ENCODE measurements at regions not wholly inside any gene's neighbourhood (a gene's known extent, or its start where the extent isn't known, plus 50 kb on each side); places are given as distances from the start of the nearest gene placed in this dataset.

DNA sequence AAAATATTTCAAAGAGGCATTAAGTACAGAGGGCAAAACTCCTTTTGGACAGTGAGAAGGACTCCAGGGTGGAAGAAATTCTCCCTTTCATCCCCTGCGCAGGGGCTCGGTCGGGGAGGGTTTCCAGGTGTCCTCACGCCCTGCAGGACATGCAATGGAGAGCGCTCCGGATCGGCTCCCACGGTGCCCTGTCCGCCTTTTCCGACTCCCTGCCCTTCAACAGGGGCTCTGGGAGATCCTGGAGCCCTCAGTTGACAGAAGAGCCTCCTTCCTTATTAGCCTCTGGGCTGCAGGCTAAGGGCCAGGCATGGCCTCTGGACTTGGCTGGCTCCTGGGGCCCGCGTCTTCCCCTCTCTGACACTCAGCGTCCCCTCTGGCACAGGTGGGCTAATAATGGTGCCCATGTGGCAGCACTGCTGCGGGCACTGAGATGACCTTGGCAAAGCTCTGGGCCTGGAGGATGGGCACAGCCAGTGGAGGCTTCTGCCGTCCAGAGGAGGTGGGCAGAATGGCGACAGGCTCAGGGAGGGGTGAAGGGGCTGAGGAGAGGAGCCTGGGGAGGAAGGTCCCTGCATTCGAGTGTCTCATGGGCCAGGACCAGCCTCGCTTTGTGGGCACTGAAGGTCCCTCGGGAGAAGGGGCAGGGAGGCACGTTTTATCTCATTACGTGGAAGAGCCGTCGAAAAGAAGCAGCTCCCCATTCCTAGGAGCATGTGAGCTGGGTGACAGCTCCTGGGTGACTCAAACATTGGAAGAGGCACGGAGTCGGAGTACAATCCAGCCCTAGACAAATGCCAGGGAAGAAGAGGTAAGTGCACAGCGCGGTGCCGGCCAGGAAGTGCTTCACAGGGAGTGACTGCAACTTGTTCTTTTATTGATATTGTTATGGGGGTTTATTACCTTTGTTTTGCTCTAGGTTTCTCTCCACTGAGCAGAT is 161.7 kb downstream of the IRF8 start:
- no peak for DNase-seq (ENCODE audit: low spot score)

DNA sequence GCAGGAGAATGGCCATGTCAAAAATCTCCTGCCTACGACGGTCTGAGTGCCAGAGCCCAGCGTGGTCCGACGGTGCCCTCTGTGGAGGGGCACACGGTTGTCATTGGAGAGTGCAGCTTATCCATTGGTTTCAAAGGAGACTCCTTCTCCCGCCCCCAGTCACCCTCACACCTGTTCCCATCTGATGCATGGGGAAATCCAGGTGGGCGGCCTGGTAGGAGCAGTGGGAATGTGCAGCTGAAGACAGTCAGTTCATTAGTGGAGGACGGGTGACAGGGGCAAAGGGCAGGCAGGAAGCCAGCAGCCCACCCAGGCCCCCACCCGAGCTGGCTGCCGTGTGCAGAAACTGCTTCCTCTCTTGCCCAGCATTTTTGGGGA is 162.3 kb downstream of the IRF8 start:
- DNase-seq (ENCODE audit: low spot score) = no peak

DNA sequence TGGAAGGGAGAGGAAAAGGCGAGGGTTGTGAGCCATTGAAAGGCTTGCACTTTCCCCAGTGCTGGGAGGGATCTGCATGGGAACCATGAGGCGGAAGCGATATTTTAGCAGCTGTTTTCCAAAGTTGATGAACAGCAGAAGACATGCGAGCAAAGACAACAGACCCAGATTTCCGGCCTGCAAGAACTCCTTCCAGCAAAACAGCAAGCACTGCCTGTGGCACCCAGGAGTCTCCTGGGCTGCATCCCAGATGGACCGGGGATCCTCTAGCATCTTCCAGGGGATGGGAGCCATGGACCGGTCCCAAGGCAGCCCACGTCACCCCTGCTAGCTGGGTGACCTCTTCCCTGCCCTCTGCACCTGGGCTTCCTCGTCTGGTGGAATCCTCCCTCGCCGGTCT is 162.8 kb downstream of the IRF8 start:
- DNase-seq (ENCODE audit: low spot score) = no peak

DNA sequence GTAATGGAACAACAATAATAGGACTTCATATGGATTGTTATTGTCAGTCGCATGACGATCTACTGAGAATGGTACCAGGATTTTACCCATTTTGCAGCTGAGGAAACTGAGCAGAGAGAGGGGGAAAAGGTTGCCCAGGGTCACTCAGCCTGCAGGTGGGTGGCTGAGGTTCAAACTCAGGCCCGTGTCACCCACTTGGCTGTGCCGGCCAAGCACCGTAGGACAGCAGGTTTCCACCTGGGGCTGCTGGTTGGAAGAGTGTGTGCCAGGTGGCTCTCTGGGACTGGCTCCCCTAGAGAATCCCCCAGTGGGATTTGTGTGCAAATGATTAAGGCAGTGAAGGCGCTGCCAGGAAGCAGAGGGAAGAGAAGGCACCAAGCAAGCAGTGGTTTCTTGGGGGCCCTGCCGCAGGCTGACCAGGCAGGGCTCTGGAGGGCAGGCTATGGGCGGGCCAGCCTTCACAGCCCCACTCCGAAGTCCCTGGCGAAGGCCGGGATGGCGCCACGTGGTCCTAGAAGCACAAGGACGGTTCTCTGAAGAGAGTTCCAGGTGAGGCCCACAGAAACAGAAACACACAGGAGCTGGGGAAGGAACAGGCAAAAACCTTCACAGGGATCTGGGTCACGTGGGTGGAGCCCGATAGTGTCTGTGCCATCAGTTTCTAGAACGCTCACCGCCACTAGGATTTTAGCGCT is 163.5 kb downstream of the IRF8 start:
- no peak for DNase-seq (ENCODE audit: low spot score)

DNA sequence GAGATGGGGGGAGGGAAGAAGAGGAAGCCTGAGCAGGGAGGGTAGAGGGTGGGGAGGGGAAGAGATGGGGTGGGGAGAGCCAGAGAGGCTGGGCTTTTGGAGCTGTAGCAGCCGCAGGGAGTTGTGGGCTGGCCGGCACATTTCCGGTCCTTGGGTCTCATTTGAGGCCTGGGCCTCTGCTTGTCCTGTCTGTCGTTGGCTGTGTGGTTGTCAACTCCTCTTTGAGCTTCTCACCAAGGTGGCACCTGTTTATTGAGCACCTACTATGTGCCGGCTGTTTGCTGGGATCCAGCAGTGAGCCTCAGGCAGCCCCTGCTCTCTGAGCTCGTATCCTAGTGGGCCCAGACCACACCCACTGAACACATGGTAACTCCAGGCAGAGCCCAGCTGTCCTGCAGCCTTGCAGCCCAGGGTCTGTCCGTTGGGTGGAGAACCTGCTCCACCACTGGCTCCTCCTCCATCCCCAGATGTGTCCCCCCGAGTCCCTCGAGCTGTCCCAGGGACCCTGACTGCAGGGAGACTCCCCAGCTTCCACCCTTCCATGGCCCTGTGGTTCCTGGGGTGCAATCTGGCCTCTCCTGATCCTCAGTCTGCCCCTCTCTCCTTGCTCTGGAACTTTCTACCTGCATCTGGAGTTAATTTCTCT is 164.9 kb downstream of the IRF8 start:
- DNase-seq (ENCODE audit: low spot score) = no peak

DNA sequence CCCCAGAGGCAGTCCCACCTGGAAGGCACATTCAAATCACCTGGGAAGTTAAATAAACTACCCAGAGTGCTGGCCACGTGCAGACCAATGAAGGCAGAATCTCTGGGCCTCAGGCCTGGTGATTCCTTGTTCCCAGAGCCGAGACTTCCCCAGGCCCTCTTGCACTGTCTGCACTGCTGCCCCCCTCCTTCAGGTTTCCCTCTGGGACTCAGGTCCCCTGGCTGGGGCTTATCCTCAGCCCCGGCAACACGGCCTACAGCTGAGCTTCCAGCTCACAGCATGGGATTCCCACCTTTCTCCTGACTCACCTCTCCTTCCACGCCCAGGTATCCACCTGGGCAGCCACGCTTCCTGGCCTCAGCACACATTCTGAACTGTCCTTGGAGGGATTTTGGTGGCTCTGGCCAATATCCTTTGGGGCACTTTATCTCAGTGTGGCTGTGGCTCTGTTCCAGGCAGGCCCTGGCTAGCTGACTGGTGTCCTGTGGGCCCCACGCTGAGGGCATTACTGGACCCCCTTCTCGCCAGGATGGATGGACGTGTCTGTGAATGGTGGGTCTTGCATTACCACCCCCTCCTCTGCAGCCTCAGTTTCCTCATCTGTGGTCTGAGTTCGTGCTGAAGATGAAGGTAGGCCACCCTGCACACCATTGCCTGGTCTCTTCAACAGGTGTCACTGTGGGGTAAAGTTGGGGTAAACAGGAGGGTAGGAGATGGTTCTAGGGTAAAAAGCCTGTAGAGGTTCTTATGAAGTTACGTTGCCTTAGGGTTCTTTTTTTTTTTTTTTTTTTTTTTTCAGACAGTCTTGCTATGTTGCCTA is 165.7 kb downstream of the IRF8 start:
- DNase-seq (ENCODE audit: low spot score) = no peak

DNA sequence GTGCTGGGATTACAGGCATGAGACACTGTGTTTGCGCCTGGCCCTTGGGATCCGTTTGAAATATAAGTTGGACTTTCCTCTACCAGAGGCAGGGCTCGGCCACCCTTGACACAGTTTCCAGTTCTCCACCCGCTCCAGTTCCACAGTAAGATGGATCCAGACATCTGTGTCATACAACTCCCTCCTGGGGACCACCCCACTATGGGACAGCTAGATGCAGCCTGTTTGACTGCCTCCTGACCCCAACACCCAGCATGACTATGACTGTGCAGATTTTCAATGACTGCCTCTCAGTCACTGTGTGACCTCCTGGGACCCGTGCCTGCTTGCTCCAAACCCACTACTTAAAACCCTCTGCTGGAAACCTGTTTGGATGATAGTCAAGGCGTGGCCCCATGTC is 166.7 kb downstream of the IRF8 start:
- DNase-seq (ENCODE audit: low spot score) = no peak

DNA sequence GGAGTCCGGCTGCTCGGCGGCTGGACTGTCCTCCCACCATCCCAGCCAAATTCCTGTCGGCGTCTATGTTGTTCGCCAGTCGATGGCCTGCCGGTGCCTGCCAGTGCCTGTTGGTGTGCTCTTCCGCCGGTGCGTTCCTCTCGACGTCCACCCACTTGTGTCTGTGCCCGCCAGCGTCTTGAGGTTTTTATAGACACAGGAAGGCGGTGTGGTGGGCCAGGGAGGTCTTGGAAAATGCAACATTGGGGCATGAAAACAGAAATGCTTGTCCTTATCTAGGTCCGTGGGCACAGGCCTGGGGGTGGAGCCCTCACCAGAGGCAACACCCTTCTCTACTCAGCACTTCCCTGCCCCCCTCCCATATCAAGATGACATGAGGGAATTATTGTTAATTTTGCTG is 167.8 kb downstream of the IRF8 start:
- no peak for DNase-seq (ENCODE audit: low spot score)

DNA sequence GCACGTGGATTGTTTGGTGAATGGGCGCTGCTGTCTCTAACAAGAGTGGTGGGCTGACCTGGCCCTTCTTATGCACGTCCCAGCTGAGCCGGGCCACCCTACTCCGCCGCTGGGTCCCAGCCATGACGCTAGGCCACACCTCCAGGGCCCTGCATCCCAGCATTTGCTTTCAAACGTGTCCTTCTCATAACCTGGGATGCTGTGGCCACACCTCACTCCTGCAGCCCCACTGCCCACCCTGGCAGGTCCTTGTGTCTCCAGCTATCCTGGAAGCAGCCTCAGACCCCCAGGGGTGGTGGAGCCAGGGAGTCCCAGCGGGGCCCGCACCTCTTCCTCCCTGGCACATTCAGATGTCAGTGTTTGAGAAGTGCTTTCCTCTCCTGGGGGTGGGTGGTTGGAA is 168.6 kb downstream of the IRF8 start:
- no peak for DNase-seq (ENCODE audit: low spot score)

DNA sequence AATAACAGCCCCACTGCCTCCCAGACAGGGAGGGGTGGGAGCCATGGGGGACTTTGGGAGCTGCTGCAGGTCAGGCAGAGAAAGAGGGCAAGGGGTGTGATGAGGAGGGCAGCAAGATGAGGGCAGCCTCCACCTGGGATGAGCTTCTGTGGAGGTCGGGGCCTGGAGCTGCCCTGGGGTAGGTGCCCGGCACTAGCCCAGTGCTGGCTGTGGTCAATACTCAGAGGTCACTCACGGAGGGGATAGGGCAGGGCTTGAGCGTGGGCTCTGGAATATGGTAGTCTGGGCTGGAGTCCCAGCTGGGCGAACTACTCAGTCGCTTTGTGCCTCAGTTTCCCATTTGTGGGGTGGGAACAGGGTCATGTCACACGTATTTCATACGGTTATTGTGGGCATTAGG is 169.0 kb downstream of the IRF8 start:
- DNase-seq (ENCODE audit: low spot score) = no peak

DNA sequence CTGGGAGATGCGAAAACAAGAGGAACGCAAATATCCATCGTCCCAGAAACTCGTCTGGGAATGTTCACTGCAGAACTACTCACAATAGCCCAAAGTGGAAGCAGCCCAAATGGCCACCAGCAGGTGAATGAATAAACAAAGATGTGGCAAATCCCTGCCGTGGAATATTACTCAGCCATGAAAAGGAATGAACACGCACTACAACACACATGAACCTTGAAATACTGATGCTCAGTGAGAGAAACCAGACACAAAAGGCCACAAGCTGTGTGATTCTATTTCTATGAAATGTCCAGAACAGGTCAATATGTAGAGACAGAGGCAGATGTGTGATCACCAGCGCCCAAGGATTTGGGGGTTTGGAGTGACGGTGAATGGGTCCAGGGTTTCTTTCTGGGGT is 169.8 kb downstream of the IRF8 start:
- no peak for DNase-seq (ENCODE audit: low spot score)

DNA sequence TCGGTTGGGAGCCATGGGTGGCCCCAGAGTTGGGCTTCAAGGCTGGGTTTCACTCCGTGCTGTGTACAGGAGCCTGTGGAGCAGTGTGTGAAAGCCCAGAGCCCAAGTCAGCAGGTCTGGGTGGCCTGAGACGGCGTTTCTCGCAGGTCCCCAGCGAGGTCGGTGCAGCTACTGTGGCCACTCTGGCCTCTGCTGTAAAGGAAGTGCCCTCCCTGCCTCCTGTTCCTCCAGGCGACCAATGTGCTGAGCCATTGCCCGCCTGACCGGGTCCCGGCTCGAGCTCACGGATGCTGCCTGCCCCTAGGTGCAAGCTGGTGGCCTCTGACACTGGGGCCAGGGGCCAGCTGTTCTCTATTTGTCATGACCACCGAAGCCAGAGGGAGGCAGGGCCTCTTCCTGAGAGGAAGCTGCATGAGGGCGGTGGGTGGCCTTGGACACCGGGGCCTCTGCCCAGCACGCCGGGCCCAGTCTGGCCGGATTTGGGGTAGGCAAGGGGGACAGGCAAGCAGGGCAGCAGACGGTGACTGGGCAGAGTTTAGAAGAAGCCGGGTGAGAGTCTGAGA is 170.9 kb downstream of the IRF8 start:
- DNase-seq (ENCODE audit: low spot score) = no peak

DNA sequence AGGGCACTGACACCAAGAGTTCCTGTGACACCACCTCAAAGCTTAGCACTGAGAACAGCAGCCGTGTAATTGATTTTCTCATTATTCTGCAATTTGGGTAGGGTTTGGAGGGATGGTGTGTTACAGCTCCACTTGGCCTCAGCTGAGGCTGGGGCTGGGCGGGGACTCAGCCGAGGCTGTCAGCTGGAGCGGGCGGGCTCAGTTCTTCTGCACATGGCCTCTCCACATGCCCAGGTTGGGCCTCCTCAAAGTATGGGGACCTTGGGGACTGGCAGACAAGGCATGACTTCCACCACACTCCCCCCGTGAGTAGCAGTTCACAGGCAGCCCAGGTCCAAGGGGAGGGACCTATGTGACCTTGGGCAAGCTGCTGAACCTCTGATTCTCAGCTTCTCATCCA is 171.5 kb downstream of the IRF8 start:
- DNase-seq (ENCODE audit: low spot score) = no peak

DNA sequence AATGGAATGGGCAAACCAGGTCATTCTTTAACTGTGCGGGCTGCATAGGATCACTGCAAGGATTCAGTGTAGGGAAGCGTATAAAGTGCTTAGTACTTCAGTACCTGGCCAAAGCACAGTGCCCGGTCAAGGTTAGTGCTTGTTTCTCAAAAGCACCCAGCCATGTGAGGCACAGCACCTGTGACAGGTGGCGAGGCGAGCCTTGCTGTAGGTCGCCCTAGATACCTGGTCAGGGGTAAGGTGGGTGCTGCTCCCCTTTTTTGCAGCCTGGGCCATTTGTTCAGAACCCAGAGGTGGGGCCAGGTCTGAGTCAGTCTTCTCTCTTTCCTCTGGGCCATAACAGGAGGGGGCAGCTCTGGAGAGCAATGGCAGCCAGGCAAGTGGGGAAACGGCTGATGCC is 172.0 kb downstream of the IRF8 start:
- no peak for DNase-seq (ENCODE audit: low spot score)

DNA sequence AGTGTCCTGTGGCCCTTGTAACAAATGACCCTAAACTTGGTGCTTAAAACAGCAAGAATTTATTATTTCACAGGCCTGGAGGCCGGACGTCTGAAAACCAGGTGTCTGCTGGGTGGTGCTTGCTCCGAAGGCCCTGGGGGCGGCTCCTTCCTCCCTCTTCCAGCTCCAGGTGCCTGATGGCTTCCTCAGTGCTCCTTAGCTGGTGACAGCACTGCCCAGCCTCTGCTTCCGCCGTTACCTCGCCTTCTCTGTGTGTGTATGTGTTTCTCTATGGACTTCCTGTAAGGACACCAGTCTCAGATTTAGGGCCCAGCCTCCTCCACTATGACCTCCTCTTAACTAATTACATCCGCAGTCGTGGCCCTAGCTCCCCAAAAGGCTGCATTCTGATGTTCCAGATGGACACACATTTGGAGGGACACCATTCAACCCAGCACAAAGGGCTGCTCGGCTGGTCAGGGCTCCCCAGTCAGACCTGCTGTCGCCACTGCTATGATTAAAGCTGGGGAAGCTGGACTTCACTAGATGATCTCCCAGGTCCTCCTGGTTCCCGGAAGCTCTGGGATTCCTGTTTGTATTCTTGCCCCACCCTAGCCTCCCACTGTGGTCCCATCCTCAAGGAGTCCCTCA is 172.8 kb downstream of the IRF8 start:
- DNase-seq (ENCODE audit: low spot score) = no peak

DNA sequence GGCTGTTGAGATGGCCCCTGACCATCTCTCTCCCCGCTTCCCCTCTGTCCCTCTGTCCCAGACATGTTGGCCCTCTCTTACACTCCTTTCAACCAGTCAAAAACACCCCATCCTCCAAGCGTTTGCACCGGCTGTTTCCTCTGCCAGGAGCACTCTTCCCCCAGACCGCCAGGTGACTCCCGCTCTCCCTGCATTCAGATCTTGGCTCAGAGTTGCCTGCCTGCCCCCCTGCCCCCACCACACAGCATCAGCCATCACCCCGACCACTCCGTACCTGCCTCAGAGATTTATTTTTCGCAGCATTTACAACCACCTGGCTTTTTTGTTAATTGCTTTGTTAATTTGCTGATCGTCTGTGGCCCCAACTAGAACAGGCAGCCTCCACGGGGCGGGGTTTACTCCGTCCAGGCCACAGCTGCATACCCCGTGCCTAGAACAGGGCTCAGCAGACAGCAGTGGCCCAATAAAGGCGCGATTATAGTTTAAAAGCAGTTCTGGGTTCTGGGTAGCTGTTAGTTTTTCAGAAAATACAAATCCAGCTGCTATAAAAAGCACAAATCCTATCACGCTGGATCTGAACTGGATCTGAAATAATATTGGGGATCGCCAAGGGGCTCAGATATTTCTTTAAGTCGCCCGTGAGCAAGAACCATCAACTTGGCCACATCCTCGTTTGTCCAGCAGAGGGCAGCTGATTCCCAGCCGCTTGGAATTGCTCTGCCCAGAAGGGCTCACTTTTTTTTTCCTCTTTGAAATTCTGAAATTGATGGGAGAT is 173.6 kb downstream of the IRF8 start:
- DNase-seq (ENCODE audit: low spot score) = peak; percentile 61

DNA sequence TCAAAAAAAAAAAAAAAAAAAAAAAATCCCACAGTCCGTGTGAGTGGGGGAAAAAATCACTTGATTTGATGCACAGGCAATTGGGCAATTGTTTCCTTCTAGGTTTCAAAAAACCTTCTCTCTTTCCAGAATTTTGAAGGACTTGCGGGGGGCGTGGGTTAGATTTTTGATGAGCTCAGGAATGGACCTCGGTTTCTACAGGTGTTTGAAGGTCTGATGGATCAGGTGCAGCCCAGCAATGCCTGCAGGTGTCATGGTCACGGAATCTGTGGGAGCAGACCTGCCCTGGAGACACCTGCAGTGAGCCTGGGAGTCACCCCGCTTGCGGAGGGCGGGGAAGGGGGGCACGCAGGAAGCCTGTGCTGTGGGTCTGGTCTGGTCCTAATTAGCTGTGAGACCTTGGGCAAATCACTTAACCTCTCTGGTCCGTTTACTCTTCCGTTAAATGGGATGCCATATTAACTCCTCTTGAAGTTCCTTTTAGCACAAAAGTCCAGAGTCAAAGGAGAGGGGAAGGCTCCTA is 174.2 kb downstream of the IRF8 start:
- DNase-seq (ENCODE audit: low spot score) = no peak

DNA sequence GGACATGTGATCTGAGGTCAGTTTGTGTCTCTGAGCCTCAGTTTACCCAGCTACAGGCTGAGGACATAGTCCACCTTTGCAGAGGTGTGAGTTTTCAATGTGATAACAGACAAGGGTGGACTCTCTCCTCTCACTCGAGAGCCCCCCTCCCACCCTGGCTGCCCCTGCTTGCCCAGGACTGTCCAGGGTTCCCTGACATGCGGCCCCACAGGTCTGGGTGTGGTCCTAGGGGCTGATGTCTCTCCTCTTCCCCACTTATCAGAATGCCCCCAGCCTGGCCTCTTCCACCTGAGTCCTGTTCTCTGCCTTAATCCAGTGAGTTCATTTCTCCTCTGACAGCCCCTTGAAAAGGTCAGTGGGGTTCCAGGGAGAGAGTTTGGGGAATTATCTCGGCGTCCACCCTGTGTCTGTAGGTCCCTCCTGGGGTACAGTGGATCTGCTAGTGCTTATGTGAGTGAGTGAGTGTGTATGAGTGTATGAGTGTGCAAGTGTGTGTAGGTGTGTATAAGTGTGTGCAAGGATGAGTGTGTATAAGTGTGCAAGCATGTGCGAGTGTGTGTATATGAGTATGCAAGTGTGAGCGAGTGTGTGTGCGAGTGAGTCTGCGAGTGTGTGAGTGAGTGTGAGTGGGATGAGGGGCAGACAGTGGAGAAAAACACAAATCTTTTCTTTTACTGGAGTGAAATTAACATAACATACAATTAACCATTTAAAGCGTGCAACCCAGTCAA is 175.0 kb downstream of the IRF8 start:
- DNase-seq (ENCODE audit: low spot score) = no peak

DNA sequence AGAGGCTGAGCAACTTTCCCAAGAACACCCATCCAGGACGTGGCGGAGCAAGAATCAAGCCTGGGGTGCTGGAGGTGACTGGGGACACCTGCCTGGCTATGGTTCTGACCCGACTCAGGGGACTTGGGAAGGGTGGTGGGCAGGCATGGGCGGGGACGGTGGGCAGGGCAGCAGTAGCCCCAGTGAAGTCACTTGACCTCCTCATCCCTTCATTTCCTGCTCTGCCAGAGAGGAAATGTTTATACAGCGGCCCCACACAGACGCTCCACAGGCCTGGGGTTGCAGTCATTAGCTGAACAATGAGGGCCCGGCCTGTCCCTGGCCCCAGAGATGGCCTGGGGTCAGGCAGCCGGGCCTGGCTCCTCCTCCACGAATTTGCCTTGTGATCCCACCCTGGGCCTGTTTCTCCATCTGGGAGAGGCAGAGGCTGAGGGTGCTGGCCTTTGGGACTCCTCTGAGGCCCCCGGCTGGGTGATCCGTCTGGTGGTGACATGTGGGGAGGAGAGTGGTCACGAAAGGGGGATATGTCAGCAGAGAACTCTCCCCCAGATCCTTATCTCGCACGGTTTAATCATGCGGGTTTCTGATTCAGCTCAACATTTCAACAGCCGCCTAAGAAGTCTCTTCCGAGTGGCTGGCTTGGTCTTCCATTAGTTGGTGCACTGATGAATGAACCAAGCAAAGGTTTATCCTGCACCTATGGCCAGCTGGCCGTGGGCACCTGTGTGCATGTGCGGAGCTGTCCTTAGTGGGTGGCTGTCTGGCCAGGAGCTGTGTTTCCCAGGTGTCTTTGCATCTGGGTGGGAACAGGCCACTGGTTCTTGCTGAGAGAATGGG is 175.9 kb downstream of the IRF8 start:
- no peak for DNase-seq (ENCODE audit: low spot score)

Data from germinal center (tissue), 1 donor.